Smooth muscle cell (in vitro differentiated cells): ENCODE measurements at regions not wholly inside any gene's neighbourhood (a gene's known extent, or its start where the extent isn't known, plus 50 kb on each side); places are given as distances from the start of the nearest gene placed in this dataset.

Experiments
- DNase-seq: peaks from one replicate; lab custom pipeline; 2025; ENCODE audit not compliant: unreplicated experiment; lab: John Stamatoyannopoulos, UW
- H2AFZ ChIP-seq: fragments of 200-600 bp; sonication (generic); 2 replicates; pipeline ENCODE4 v1.6.0; 2016; ENCODE audit warnings: antibody characterized with exemption, low read depth, mild to moderate bottlenecking
- H3F3A ChIP-seq: fragments of 200-600 bp; sonication (generic); 2 replicates; pipeline ENCODE4 v1.6.0; 2017; ENCODE audit warnings: antibody characterized with exemption, low read depth
- H3K27ac ChIP-seq: fragments of 200-600 bp; sonication (generic); 2 replicates; pipeline ENCODE4 v1.5.1; 2016; ENCODE audit warnings: low read depth, mild to moderate bottlenecking
- H3K27me3 ChIP-seq: fragments of 200-600 bp; sonication (generic); 2 replicates; pipeline ENCODE4 v1.6.1; 2016; ENCODE audit warnings: low read depth, mild to moderate bottlenecking
- H3K36me3 ChIP-seq: fragments of 200-600 bp; sonication (generic); 2 replicates; pipeline ENCODE4 v1.5.1; 2016; ENCODE audit warnings: low read depth
- H3K4me1 ChIP-seq: fragments of 200-600 bp; sonication (generic); 2 replicates; pipeline ENCODE4 v1.5.1; 2016; ENCODE audit warnings: low read depth
- H3K4me2 ChIP-seq: fragments of 200-600 bp; sonication (generic); 2 replicates; pipeline ENCODE4 v1.6.0; 2016; ENCODE audit warnings: mild to moderate bottlenecking
- H3K4me3 ChIP-seq: fragments of 200-600 bp; sonication (generic); 2 replicates; pipeline ENCODE4 v1.5.1; 2016; ENCODE audit warnings: mild to moderate bottlenecking
- H3K79me2 ChIP-seq: fragments of 200-600 bp; sonication (generic); 2 replicates; pipeline ENCODE4 v1.6.0; 2016; ENCODE audit warnings: low read depth, mild to moderate bottlenecking
- H3K9ac ChIP-seq: fragments of 200-600 bp; sonication (generic); 2 replicates; pipeline ENCODE4 v1.6.0; 2016; ENCODE audit warnings: low read depth
- H3K9me3 ChIP-seq: fragments of 200-600 bp; sonication (generic); replicated peaks from 2 replicates; pipeline ENCODE4 v1.5.1; 2016; ENCODE audit warnings: low read depth
- H4K20me1 ChIP-seq: fragments of 200-600 bp; sonication (generic); 2 replicates; pipeline ENCODE4 v1.6.0; 2016; ENCODE audit warnings: low read depth
- CTCF ChIP-seq: fragments of 200-600 bp; sonication (generic); IDR thresholded peaks from 2 replicates; pipeline ENCODE4 v1.5.1; 2017; ENCODE audit warnings: borderline replicate concordance, mild to moderate bottlenecking, antibody characterized with exemption; ENCODE audit not compliant: insufficient read depth, poor library complexity, severe bottlenecking
- WGBS: methylation state at CpG from one replicate; pipeline ENCODE4 v1.1.7; 2016; ENCODE audit warnings: low lambda C conversion rate; 5-methylcytosine and 5-hydroxymethylcytosine counted together

- no peak for DNase-seq
- no peak overlapping the region for H3K9ac ChIP-seq
- no peak overlapping the region for H2AFZ ChIP-seq
- no peaks in the 10 kb centered on the region for H4K20me1 ChIP-seq
- H3K9me3 ChIP-seq: no peaks in the 10 kb centered on the region
- H3F3A ChIP-seq: no peaks in the 10 kb centered on the region
- no peak overlapping the region for H3K4me3 ChIP-seq
- H3K79me2 ChIP-seq: no peaks in the 10 kb centered on the region
- no peaks in the 10 kb centered on the region for H3K27me3 ChIP-seq
- no peaks in the 10 kb centered on the region for H3K4me1 ChIP-seq
- H3K4me2 ChIP-seq: no peak overlapping the region
- no peak for TF ChIP-seq CTCF
- no peaks in the 10 kb centered on the region for H3K36me3 ChIP-seq
- H3K27ac ChIP-seq: no peak overlapping the region
These were observed 248.5 kb upstream of the C11orf87 start for GRCh38 chr11:109173504-109173903.

GRCh38 chr11:109184376-109184775, 237.6 kb upstream of the C11orf87 start:
- no peak overlapping the region for H2AFZ ChIP-seq
- 96% methylated on average over 1 of the region's 1 CpG for WGBS
- H3K9me3 ChIP-seq: no peaks in the 10 kb centered on the region
- no peak for DNase-seq
- H3F3A ChIP-seq: no peaks in the 10 kb centered on the region
- H3K4me3 ChIP-seq: no peak overlapping the region
- no peaks in the 10 kb centered on the region for H4K20me1 ChIP-seq
- no peak for TF ChIP-seq CTCF
- no peak overlapping the region for H3K4me2 ChIP-seq
- H3K9ac ChIP-seq: no peak overlapping the region
- H3K36me3 ChIP-seq: no peaks in the 10 kb centered on the region
- no peaks in the 10 kb centered on the region for H3K27me3 ChIP-seq
- H3K4me1 ChIP-seq: no peaks in the 10 kb centered on the region
- H3K79me2 ChIP-seq: no peaks in the 10 kb centered on the region
- H3K27ac ChIP-seq: no peak overlapping the region

- H3K79me2 ChIP-seq: no peaks in the 10 kb centered on the region
- no peak overlapping the region for H2AFZ ChIP-seq
- no peak for DNase-seq
- H3K9me3 ChIP-seq: no peaks in the 10 kb centered on the region
- no peak overlapping the region for H3K4me2 ChIP-seq
- H3F3A ChIP-seq: no peaks in the 10 kb centered on the region
- no peak overlapping the region for H3K27ac ChIP-seq
- TF ChIP-seq CTCF: no peak
- H3K9ac ChIP-seq: no peak overlapping the region
- H4K20me1 ChIP-seq: no peaks in the 10 kb centered on the region
- 96% methylated on average over 6 of the region's 6 CpGs for WGBS
- no peaks in the 10 kb centered on the region for H3K27me3 ChIP-seq
- H3K4me3 ChIP-seq: no peak overlapping the region
- no peaks in the 10 kb centered on the region for H3K36me3 ChIP-seq
- no peaks in the 10 kb centered on the region for H3K4me1 ChIP-seq
These were observed 229.1 kb upstream of the C11orf87 start for GRCh38 chr11:109192864-109193263.

- no peak overlapping the region for H3K4me2 ChIP-seq
- no peak overlapping the region for H3K9ac ChIP-seq
- no peaks in the 10 kb centered on the region for H3F3A ChIP-seq
- H3K9me3 ChIP-seq: no peaks in the 10 kb centered on the region
- no peaks in the 10 kb centered on the region for H3K27me3 ChIP-seq
- DNase-seq: no peak
- H3K4me1 ChIP-seq: no peaks in the 10 kb centered on the region
- no peak overlapping the region for H3K4me3 ChIP-seq
- H4K20me1 ChIP-seq: no peaks in the 10 kb centered on the region
- no peak overlapping the region for H3K27ac ChIP-seq
- H3K36me3 ChIP-seq: no peaks in the 10 kb centered on the region
- no peak for TF ChIP-seq CTCF
- no peaks in the 10 kb centered on the region for H3K79me2 ChIP-seq
- no peak overlapping the region for H2AFZ ChIP-seq
- WGBS: 97% methylated on average over 1 of the region's 1 CpG
These were observed 228.1 kb upstream of the C11orf87 start for GRCh38 chr11:109193880-109194279.
